H7 (cell line): ENCODE measurements at regions not wholly inside any gene's neighbourhood (a gene's known extent, or its start where the extent isn't known, plus 50 kb on each side); places are given as distances from the start of the nearest gene placed in this dataset.

ENCODE experiments used
- DNase-seq: peaks from one replicate; pipeline ENCODE4 v3.0.0; 2012
- H3K27me3 ChIP-seq: 2 replicates; pipeline ENCODE4 v1.6.0; 2011; ENCODE audit warnings: mild to moderate bottlenecking, low read length; ENCODE audit not compliant: control insufficient read depth, insufficient read depth
- H3K36me3 ChIP-seq: replicated peaks from 2 replicates; pipeline ENCODE4 v1.5.1; 2011; ENCODE audit warnings: low read length; ENCODE audit not compliant: control insufficient read depth, insufficient read depth
- H3K4me3 ChIP-seq: 2 replicates; pipeline ENCODE4 v1.5.1; 2011; ENCODE audit warnings: low read depth, mild to moderate bottlenecking, control low read depth, low read length, moderate library complexity; ENCODE audit not compliant: insufficient read depth

DNA sequence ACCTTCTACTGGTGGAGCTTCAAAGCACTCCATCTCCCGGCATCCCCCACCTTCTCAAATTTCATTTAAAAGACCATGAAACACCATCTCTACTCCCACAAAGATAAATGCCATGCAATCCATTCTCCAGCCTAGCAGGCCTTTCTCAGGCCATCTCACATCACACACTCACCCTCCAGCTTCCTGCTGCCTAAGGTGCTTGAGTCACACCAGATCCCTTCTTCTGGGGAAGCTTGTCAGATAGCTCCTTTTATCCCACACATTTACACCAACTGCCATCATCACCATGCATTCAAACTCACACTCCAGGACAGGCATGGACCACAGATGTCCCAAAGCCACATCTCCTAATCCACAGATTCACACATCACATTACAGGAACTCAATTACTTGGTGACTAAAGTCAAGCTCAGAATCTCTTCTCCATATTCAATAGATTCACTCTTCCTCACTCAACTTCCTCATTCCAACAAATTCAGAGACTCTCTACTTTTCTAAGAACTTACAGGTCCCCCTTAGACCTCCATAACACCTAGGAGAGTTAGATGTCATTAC is 292.5 kb downstream of the TNS1 start:
- H3K4me3 ChIP-seq = no peak overlapping the region
- DNase-seq = no peak
- no peaks in the 10 kb centered on the region for H3K36me3 ChIP-seq
- H3K27me3 ChIP-seq = peaks cover 2% of the 10 kb centered on the region; the same call in 1 of the 2 replicates

DNA sequence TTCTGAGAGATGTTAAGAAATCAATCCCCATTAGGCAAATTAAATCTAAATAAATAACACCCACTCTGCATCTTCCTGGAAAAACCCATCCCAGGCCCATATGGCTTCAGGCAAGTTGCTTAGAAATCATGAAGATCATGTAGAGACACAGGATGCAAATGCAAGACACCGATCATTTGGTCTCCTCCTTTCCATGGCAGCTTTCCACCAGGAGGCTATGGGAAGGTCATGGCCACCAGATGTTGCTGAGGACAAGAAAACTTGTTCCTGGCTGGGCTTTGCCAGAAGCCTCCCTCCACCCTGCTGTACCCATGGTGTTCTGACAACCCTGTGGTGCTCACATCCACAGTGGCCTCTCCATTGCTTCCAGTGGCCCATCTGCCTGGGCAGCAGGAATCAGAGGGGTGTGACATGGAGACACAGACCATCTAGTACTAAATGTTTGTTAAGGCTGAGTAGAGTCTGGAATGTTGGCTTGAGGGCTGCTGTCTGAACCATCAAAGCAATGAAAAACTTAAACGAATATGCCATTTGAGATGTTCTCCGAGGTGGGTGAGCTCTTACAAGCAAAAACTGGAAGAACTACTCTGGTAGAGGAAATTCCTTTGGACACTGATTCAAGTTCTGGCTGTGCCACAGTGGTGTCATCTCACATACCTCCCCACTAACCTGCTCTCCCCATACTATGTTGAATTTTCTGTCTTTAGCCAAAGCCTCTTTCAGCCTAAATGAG is 293.2 kb downstream of the TNS1 start:
- Histone ChIP-seq H3K36me3 (no peaks in the 10 kb centered on the region), H3K27me3 (peaks cover 2% of the 10 kb centered on the region; the same call in 1 of the 2 replicates), H3K4me3 (no peak overlapping the region)
- DNase-seq = no peak

DNA sequence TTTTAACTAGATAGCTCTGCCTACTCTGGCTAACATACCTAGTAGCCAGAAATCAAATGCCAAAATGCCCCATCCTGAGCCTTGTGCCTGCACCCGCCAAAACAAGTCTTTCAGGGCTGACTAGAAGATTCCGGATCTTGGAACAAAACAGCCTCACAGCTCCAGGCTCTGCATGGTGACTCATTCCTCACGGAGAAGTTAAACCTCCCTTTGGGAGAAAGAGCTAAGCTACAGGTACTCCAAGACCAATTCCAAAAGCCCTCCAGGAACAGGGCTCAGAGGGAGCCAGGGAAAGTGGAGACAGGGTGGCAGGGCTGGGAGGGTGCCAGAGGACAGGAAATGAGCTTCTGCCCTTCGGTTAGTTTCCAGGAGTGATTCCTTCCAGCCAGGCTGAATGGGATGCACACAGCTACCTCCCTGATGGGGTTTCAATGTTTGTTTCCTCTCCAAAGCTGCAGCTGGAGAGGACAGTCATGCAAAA is 295.6 kb downstream of the TNS1 start:
- Histone ChIP-seq H3K27me3 (no peaks in the 10 kb centered on the region; the same call in 1 of the 2 replicates), H3K36me3 (no peaks in the 10 kb centered on the region), H3K4me3 (no peak overlapping the region)
- DNase-seq = no peak

DNA sequence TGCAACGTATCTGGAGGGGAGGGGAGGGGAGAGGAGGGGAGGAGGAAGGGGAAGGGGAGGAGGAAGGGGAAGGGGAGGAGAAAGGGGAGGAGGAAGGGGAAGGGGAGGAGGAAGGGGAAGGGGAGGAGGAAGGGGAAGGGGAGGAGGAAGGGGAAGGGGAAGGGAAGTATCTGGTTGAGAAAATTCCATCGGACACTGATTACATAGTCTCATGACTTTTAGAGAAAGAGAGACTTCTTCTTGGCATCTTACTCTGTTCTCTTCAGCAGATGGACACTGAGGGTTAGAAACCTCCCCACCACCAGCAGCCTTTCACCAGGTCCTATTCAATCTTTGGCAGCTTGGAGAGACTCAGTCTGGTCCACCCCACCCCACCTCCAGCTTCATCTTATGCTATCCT is 296.3 kb downstream of the TNS1 start:
- DNase-seq = no peak
- Histone ChIP-seq H3K36me3 (no peaks in the 10 kb centered on the region), H3K27me3 (no peaks in the 10 kb centered on the region; the same call in 1 of the 2 replicates), H3K4me3 (no peak overlapping the region)

DNA sequence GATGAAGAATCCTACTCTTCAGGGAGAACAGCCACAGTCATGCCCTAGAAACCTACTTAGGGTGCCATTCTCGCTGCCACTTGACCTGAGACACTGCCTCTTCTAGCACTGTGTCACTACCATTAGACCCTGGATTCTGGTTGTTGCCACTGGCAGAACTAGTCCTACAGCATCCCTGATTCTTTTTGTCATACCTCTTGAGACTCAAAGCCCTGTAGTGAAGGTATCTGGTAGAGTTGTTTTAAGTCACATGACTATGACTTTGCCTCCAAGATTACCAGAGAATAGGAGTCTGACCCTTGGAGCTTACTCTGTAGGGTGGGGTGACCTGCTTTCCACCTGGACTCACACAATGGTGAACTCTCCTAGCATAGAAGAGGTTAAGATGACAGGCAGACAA is 296.7 kb downstream of the TNS1 start:
- H3K36me3 ChIP-seq = no peaks in the 10 kb centered on the region
- DNase-seq = no peak
- H3K4me3 ChIP-seq = no peak overlapping the region
- H3K27me3 ChIP-seq = no peaks in the 10 kb centered on the region; the same call in 1 of the 2 replicates

DNA sequence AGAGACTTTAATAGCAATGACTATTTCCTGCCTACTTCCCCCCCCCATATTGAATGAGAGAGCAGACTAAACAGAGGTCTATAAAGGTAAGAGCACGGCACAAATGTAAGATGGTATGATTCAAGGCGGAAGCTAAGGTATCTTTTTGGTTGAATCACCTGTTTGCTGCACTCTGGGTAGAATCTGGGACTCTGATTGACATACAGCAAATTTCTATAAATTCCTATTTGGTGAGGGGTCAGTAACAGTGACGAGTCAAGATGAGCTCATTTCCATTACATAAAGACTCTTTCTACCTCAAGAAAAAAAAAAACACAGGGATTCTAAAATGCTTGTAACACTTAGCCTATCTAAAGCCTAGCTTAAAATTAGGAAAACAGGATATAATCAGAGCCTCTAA is 297.3 kb downstream of the TNS1 start:
- Histone ChIP-seq H3K4me3 (no peak overlapping the region), H3K36me3 (no peaks in the 10 kb centered on the region), H3K27me3 (no peaks in the 10 kb centered on the region; the same call in 1 of the 2 replicates)
- DNase-seq = no peak

DNA sequence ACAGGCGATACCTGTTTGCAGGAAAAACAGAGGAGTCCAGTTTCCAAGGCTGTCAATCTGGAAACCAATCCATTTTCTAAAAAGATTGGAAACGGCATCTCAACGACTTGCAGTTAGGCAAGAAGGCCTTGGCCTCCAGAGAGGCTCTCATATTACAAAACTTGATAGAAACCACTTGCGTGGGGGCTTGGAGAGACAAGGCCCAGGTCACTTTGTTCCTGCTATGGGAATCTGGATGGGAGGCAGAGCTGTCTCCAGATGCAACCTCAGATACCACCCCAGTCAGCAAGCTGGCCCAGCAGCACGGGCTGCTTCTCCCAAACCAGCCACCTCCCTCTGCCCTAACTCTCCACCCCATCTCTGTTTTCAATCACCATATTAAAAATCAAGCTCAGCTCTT is 298.8 kb downstream of the TNS1 start:
- H3K27me3 ChIP-seq = no peaks in the 10 kb centered on the region; the same call in 1 of the 2 replicates
- no peaks in the 10 kb centered on the region for H3K36me3 ChIP-seq
- no peak for DNase-seq
- H3K4me3 ChIP-seq = no peak overlapping the region

DNA sequence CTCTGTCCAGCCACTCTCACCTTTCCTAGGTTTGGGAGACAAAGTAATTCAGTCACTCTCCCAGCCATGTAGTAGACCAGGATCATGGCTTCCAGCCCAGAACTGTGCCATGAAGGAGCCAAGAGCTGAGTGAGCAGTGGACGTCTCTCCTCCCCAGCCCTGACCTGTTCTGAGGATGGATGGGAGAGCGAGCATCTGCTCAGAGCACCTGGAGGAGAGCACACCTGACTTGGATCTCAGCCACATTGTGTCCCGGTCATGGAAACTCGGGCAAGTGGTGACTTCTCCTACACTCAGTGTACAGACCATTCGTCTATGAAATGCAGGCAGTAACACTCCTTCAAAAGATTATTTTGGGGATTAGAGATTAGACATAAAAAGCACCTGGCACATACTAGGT is 299.7 kb downstream of the TNS1 start:
- no peak for DNase-seq
- H3K4me3 ChIP-seq = no peak overlapping the region
- no peaks in the 10 kb centered on the region for H3K36me3 ChIP-seq
- H3K27me3 ChIP-seq = no peaks in the 10 kb centered on the region; the same call in 1 of the 2 replicates

DNA sequence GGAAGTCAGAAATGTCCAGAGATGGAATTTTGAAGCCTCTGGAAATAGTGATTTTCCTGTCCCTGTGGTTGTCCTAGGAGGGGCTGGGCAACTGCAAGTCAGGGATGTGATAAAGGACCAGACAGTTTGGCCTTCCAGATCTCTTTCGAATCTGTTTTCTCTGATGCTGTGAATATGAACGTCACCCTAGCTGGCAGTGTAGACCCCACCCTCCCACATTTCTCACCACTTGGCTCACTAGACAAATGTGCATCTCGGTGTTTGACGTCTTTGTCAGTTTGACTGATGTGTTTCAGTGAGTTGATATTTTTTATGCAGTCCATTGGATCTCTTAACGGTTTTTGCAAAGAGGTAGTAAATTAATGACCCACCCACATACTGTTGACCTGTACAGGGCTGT is 301.2 kb downstream of the TNS1 start:
- DNase-seq = no peak
- Histone ChIP-seq H3K4me3 (no peak overlapping the region), H3K36me3 (no peaks in the 10 kb centered on the region), H3K27me3 (no peaks in the 10 kb centered on the region; the same call in 1 of the 2 replicates)

DNA sequence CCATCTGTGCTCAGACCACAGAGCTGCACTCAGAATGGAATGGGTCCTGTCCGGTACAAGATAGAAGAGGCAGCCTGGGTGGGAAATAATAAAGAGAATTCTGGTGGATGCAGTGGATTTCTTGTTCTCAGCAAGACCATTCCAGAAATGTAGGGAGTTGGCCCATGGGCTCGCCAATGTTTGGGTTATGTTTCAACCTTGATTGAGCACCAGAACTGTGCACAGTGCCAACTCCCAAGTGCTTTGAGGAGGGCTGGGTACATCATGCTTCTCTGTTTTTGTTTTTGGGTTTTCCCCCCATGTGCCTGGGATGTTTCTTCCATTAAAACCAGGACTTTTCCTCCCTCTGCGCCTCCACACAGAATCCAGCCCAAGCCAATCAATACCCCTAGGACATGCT is 304.1 kb downstream of the TNS1 start:
- no peak for DNase-seq
- H3K36me3 ChIP-seq = no peaks in the 10 kb centered on the region
- no peak overlapping the region for H3K4me3 ChIP-seq
- no peaks in the 10 kb centered on the region; the same call in 1 of the 2 replicates for H3K27me3 ChIP-seq

DNA sequence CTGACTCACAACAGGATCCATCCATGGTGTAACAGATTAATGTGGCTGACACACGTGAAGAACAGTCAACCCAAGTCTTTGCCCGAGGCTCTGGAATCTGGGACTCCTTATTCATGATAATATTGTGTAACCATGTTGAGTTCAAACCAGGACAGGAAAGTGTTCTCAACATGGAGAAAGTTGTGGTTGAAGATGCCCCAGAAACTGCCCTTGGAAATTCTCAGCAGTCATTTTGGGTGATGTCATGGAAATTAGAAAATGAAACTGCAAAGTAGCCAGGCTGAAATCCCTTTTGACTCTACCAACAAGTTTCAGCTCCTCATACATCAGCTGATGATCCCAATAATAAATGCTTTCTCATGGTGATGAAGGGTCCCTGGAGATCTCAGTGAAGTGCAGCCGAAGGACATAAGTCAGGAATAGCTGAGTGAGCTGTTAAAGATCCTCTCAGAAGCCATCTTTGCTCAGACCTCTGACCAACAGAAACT is 307.7 kb downstream of the TNS1 start:
- H3K4me3 ChIP-seq = no peak overlapping the region
- DNase-seq = no peak
- H3K27me3 ChIP-seq = no peaks in the 10 kb centered on the region
- H3K36me3 ChIP-seq = no peaks in the 10 kb centered on the region

DNA sequence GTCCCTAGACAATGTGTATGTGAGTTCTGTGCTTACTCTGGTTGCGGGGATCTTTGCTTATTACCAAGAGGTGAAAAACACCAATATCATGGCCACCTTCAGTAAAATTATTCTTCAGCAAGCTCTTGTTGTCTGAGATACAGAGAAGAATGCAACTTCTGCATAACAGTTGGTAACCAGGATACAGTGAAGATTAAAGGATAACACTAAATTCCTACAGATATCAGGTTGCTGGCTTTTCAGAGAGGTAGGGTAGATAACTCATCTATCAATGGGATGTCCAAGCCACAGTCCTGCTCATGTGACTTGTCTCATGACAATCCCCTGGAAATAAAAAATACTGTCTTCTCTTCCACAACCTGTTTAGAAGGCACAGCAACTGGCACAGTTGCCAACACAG is 308.5 kb downstream of the TNS1 start:
- no peak overlapping the region for H3K4me3 ChIP-seq
- DNase-seq = no peak
- no peaks in the 10 kb centered on the region; the same call in 1 of the 2 replicates for H3K27me3 ChIP-seq
- no peaks in the 10 kb centered on the region for H3K36me3 ChIP-seq

DNA sequence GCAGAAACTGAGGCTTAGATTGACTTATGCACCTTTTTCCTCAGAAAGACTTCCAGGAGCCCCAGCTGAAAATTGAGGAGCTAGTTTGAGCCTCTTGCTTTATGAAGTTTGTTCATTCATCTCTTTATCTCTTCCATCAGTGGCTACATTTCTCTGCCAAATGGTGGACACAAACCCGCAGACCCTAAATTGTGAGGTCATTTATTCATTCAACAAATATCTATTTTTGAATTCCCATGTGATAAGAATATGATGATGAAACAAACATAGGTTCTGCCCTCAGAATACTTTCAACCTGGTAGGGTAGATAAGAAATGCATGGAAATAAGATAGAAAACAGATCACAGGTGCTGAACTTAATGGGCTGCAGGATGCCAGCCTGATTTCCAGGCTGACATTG is 309.4 kb downstream of the TNS1 start:
- no peaks in the 10 kb centered on the region for H3K36me3 ChIP-seq
- no peak overlapping the region for H3K4me3 ChIP-seq
- no peak for DNase-seq
- no peaks in the 10 kb centered on the region; the same call in none of the 2 replicates for H3K27me3 ChIP-seq

DNA sequence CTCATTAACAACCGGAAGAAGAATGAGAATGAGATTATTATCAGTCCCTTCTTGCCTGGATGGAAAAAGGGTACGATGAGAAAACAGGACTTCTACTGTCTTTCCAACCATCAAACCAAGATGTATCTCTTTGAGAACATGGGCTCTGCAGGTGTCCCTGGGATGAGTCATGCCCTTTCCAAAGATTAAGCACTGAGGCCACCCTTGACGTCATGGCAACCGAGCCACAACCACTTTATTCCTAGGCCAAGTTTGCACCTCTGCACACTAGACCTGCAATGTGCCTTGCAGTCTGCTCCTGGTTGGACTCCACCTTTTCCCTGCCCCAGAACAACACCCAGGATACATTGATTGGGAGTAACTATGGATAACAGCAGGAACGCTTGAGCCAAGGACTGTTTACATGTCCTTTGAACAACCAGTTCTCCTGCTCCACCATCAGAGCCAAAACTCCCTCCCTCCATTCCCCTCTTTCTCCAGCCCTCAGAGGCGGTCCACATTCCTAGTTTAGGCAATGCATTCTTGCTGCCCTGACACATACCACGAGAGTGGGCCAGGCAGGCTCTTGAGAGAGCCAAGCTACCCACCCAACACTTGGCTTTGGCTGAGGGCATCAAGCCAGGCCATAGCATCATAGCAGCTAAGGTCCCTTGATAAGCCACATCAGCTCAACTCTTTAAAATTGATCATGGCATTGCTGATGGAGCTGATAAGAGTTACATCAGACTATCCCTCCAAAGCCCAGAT is 310.7 kb downstream of the TNS1 start:
- DNase-seq = no peak
- H3K36me3 ChIP-seq = no peaks in the 10 kb centered on the region
- H3K27me3 ChIP-seq = peaks cover 8% of the 10 kb centered on the region
- no peak overlapping the region for H3K4me3 ChIP-seq

DNA sequence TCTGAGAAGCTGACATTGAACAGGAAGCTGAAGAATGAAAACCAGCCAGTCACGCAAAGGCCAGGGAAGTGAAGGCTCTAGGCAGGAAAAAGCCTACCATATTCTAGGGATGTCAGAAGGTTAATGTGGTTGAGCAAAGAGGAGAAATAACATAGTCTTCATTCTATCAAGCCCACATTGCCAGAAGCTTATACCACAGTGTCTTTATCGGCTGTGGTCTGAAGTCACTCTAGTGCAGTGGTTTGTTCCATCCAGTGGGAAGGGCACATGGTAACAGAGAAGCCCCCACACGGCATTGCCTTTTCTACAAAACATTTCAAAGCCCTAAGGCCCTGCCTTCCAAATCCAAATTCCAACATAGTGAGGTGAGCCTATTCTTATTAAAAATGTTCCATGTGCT is 311.3 kb downstream of the TNS1 start:
- no peak overlapping the region for H3K4me3 ChIP-seq
- H3K36me3 ChIP-seq = no peaks in the 10 kb centered on the region
- peaks cover 13% of the 10 kb centered on the region for H3K27me3 ChIP-seq
- no peak for DNase-seq
